Ascending aorta (tissue), 2 donors: ENCODE measurements at regions not wholly inside any gene's neighbourhood (a gene's known extent, or its start where the extent isn't known, plus 50 kb on each side); places are given as distances from the start of the nearest gene placed in this dataset.

Source experiments
- DNase-seq, 2 donors: peaks; one replicate each; pipeline ENCODE4 v3.0.0-alpha.2; 2019; ENCODE audit warnings: low spot score in 2 of 2
- H3K27ac ChIP-seq, 2 donors: fragments of 200-600 bp; sonication (generic); one replicate each; pipeline ENCODE4 v1.5.1; 2016 to 2017; ENCODE audit warnings: mild to moderate bottlenecking in 1 of 2
- H3K27me3 ChIP-seq: fragments of 200-600 bp; sonication (generic); one replicate; pipeline ENCODE4 v1.5.1; 2017
- H3K36me3 ChIP-seq, 2 donors: fragments of 200-600 bp; sonication (generic); one replicate each; pipeline ENCODE4 v1.5.1; 2016
- H3K4me1 ChIP-seq, 2 donors: fragments of 200-600 bp; sonication (generic); one replicate each; pipeline ENCODE4 v1.5.1; 2016 to 2017; ENCODE audit warnings: mild to moderate bottlenecking in 1 of 2
- H3K4me3 ChIP-seq, 2 donors: fragments of 200-600 bp; sonication (generic); one replicate each; pipeline ENCODE4 v1.5.1; 2016 to 2017; ENCODE audit warnings: mild to moderate bottlenecking in 1 of 2
- H3K9me3 ChIP-seq, 2 donors: fragments of 200-600 bp; sonication (generic); one replicate each; pipeline ENCODE4 v1.5.1; 2016
- CTCF ChIP-seq, 3 experiments: fragments of 200-600 bp in 2 of 3; fragments of 450-650 bp in 1 of 3; sonication (generic) in 2 of 3; IDR thresholded peaks; one replicate each; pipeline ENCODE4 v1.5.1; 2016 to 2019; ENCODE audit warnings: antibody characterized with exemption in 3 of 3, mild to moderate bottlenecking in 1 of 3, moderate library complexity in 1 of 3
- intact Hi-C: fragments of 100-400 bp; cut with DNase I; formaldehyde crosslinking; loops from one replicate; pipeline ENCODE4 v1.15.1; 2023

GRCh38 chr16:85472514-85472913 lies 140.6 kb upstream of the GSE1 start:
- H3K36me3 ChIP-seq = no peaks in the 10 kb centered on the region

GRCh38 chr16:85473323-85473722 lies 139.8 kb upstream of the GSE1 start:
- TF ChIP-seq CTCF (IDR thresholded peaks at IDR 0.05) = no peak
- no peak for DNase-seq
- Histone ChIP-seq H3K9me3 (no peaks in the 10 kb centered on the region), H3K4me1 (peaks cover 0 to 3% of the 10 kb centered on the region in 2 donors), H3K4me3 (no peak overlapping the region), H3K27ac (no peak overlapping the region), H3K27me3 (no peaks in the 10 kb centered on the region), H3K36me3 (peaks cover 0 to under 1% of the 10 kb centered on the region in 2 donors)
- intact Hi-C loops = no loop called here

More at GRCh38 chr16:85472514-85472913, 140.6 kb upstream of the GSE1 start:
- intact Hi-C loops = no loop called here
- H3K27ac ChIP-seq = no peak overlapping the region
- no peak for DNase-seq
- no peaks in the 10 kb centered on the region for H3K27me3 ChIP-seq
- no peak overlapping the region for H3K4me3 ChIP-seq
- no peak for TF ChIP-seq CTCF (IDR thresholded peaks at IDR 0.05)
- H3K4me1 ChIP-seq = peaks cover 0 to 3% of the 10 kb centered on the region in 2 donors
- no peaks in the 10 kb centered on the region for H3K9me3 ChIP-seq

GRCh38 chr16:85473909-85474620 lies 139.1 kb upstream of the GSE1 start:
- intact Hi-C loops = no loop called here
- no peak overlapping the region for H3K27ac ChIP-seq
- DNase-seq = no peak

GRCh38 chr16:85474621-85475217 lies 138.4 kb upstream of the GSE1 start:
- peaks cover 0 to 3% of the 10 kb centered on the region in 2 donors for H3K36me3 ChIP-seq
- intact Hi-C loops = no loop called here
- no peak overlapping the region for H3K4me3 ChIP-seq
- H3K4me1 ChIP-seq = peaks cover 0 to 3% of the 10 kb centered on the region in 2 donors
- H3K27ac ChIP-seq = no peak overlapping the region
- no peaks in the 10 kb centered on the region for H3K9me3 ChIP-seq
- no peak for TF ChIP-seq CTCF (IDR thresholded peaks at IDR 0.05)
- H3K27me3 ChIP-seq = no peaks in the 10 kb centered on the region
- no peak for DNase-seq

More at GRCh38 chr16:85473909-85474620, 139.1 kb upstream of the GSE1 start:
- TF ChIP-seq CTCF (IDR thresholded peaks at IDR 0.05) = no peak
- Histone ChIP-seq H3K4me3 (no peak overlapping the region), H3K27me3 (no peaks in the 10 kb centered on the region), H3K4me1 (peaks cover 0 to 3% of the 10 kb centered on the region in 2 donors), H3K36me3 (peaks cover 0 to 3% of the 10 kb centered on the region in 2 donors), H3K9me3 (no peaks in the 10 kb centered on the region)

- no peak for TF ChIP-seq CTCF (IDR thresholded peaks at IDR 0.05)
- Histone ChIP-seq H3K27ac (no peak overlapping the region), H3K9me3 (no peaks in the 10 kb centered on the region), H3K4me1 (peaks cover 0 to 3% of the 10 kb centered on the region in 2 donors), H3K27me3 (no peaks in the 10 kb centered on the region), H3K36me3 (peaks cover 0 to 7% of the 10 kb centered on the region in 2 donors), H3K4me3 (no peak overlapping the region)
- intact Hi-C loops = no loop called here
- no peak for DNase-seq
Observed at GRCh38 chr16:85475233-85475632, 137.9 kb upstream of the GSE1 start.
